NCI-H2107 (cell line): ENCODE measurements at regions not wholly inside any gene's neighbourhood (a gene's known extent, or its start where the extent isn't known, plus 50 kb on each side); places are given as distances from the start of the nearest gene placed in this dataset.

Experiments
- DNase-seq: peaks from one replicate; lab custom pipeline; 2025; lab: John Stamatoyannopoulos, UW

GRCh38 chr15:62985768-62986167, 56.8 kb upstream of the TPM1 start:
- DNase-seq: no peak

GRCh38 chr15:62986948-62987347, 55.6 kb upstream of the TPM1 start:
- DNase-seq: no peak

- DNase-seq: no peak
Observed at GRCh38 chr15:62988701-62989100, 53.8 kb upstream of the TPM1 start.

- no peak for DNase-seq
Observed at GRCh38 chr15:62989366-62990055, 53.0 kb upstream of the TPM1 start.

GRCh38 chr15:62991698-62992097, 50.8 kb upstream of the TPM1 start:
- no peak for DNase-seq

GRCh38 chr15:62992302-62992701, 50.2 kb upstream of the TPM1 start:
- no peak for DNase-seq
